Sigmoid colon (tissue), 6 donors: ENCODE measurements at regions not wholly inside any gene's neighbourhood (a gene's known extent, or its start where the extent isn't known, plus 50 kb on each side); places are given as distances from the start of the nearest gene placed in this dataset.

Source experiments
- DNase-seq: peaks from one replicate; pipeline ENCODE4 v3.0.0-alpha.2; 2019
- H3K27ac ChIP-seq, 4 donors: fragments of 200-600 bp; sonication (generic); one replicate each; pipeline ENCODE4 v1.5.1; 2016 to 2019; ENCODE audit warnings: mild to moderate bottlenecking in 1 of 4
- H3K27me3 ChIP-seq, 3 donors: fragments of 200-600 bp; sonication (generic); one replicate each; pipeline ENCODE4 v1.5.1; 2019; ENCODE audit warnings: mild to moderate bottlenecking in 1 of 3
- H3K36me3 ChIP-seq, 4 donors: fragments of 200-600 bp; sonication (generic); one replicate each; pipeline ENCODE4 v1.5.1; 2016 to 2019
- H3K4me1 ChIP-seq, 4 donors: fragments of 200-600 bp; sonication (generic); one replicate each; pipeline ENCODE4 v1.5.1; 2017 to 2019
- H3K4me3 ChIP-seq, 4 donors: fragments of 200-600 bp; sonication (generic); one replicate each; pipeline ENCODE4 v1.5.1; 2017 to 2019; ENCODE audit warnings: mild to moderate bottlenecking in 2 of 4, moderate library complexity in 1 of 4
- H3K9me3 ChIP-seq, 4 donors: fragments of 200-600 bp in 3 of 4; sonication (generic) in 3 of 4; one replicate each; pipeline versions ENCODE4 v1.5.1 to v1.6.1; 2013 to 2019
- EP300 ChIP-seq, 4 donors: sonication (generic); formaldehyde crosslinking; IDR thresholded peaks; one replicate each; pipeline ENCODE4 v1.6.1; 2017; ENCODE audit warnings: antibody characterized with exemption in 4 of 4
- POLR2A ChIP-seq, 2 donors: fragments of 450-650 bp; IDR thresholded peaks; one replicate each; pipeline ENCODE4 v1.6.1; 2016; ENCODE audit warnings: antibody characterized with exemption in 2 of 2, mild to moderate bottlenecking in 2 of 2, moderate library complexity in 2 of 2
- POLR2AphosphoS5 ChIP-seq, 4 donors: sonication (generic); formaldehyde crosslinking; IDR thresholded peaks; one replicate each; pipeline ENCODE4 v1.6.1; 2017; ENCODE audit warnings: antibody characterized with exemption in 4 of 4
- WGBS, 2 donors: extraction: QIAGEN DNeasy Blood & Tissue Kit; methylation state at CpG; one replicate each; pipeline ENCODE4 v1.1.7; 2013; 5-methylcytosine and 5-hydroxymethylcytosine counted together
- intact Hi-C: fragments of 100-400 bp; cut with DNase I; formaldehyde crosslinking; loops from one replicate; pipeline ENCODE4 v1.15.1; 2023
- TF ChIP-seq, protein P1 (sequence below), 4 experiments: fragments of 450-650 bp in 3 of 4; fragments of 200-600 bp in 1 of 4; IDR thresholded peaks; one replicate each; pipeline ENCODE4 v1.5.1; 2016 to 2019; ENCODE audit warnings: antibody characterized with exemption in 4 of 4, mild to moderate bottlenecking in 3 of 4, moderate library complexity in 2 of 4
- donor health status: healthy with polysubstance abuse.
- donor health status: healthy.

DNA sequence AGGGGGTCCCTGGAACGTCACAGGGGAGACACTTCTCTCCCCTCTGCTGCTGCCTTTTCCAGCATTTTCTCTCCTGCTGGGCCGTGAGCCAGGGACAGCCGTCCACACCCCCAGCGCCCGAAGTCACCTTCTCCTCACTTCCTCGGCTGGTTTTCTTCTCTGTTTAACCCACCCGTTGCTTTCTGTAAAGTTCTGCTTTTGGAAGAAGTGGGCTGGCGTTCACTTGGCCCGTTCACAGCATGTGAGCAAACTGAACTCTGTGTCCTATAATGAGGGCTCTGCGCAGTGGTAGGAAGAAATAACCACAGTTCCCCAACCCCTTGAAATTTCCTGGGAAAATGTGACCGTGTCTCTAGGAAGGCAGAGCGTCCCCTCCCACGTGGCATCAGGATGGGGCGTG is 187.0 kb upstream of the HDAC4 start:
- Histone ChIP-seq H3K9me3 (no peaks in the 10 kb centered on the region), H3K36me3 (no peaks in the 10 kb centered on the region), H3K4me1 (no peaks in the 10 kb centered on the region), H3K27ac (no peak overlapping the region), H3K4me3 (no peak overlapping the region), H3K27me3 (no peaks in the 10 kb centered on the region)
- WGBS, 2 donors = 51 to 69% methylated on average over 14 of the region's 14 CpGs
- DNase-seq = peak; percentile 24
- TF ChIP-seq, protein P1, sequence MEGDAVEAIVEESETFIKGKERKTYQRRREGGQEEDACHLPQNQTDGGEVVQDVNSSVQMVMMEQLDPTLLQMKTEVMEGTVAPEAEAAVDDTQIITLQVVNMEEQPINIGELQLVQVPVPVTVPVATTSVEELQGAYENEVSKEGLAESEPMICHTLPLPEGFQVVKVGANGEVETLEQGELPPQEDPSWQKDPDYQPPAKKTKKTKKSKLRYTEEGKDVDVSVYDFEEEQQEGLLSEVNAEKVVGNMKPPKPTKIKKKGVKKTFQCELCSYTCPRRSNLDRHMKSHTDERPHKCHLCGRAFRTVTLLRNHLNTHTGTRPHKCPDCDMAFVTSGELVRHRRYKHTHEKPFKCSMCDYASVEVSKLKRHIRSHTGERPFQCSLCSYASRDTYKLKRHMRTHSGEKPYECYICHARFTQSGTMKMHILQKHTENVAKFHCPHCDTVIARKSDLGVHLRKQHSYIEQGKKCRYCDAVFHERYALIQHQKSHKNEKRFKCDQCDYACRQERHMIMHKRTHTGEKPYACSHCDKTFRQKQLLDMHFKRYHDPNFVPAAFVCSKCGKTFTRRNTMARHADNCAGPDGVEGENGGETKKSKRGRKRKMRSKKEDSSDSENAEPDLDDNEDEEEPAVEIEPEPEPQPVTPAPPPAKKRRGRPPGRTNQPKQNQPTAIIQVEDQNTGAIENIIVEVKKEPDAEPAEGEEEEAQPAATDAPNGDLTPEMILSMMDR (IDR thresholded peaks at IDR 0.05) = no peak
- no peak for TF ChIP-seq POLR2AphosphoS5 (IDR thresholded peaks at IDR 0.05)
- intact Hi-C loops = no loop called here

- Histone ChIP-seq H3K36me3 (no peaks in the 10 kb centered on the region), H3K9me3 (no peaks in the 10 kb centered on the region), H3K4me1 (no peaks in the 10 kb centered on the region), H3K4me3 (no peak overlapping the region), H3K27ac (no peak overlapping the region), H3K27me3 (no peaks in the 10 kb centered on the region)
- DNase-seq = no peak
- 76 to 77% methylated on average over 16 of the region's 16 CpGs for WGBS, 2 donors
- TF ChIP-seq POLR2A (IDR thresholded peaks at IDR 0.05) = no peak
- TF ChIP-seq, protein P1 (IDR thresholded peaks at IDR 0.05) = no peak
- no peak for TF ChIP-seq POLR2AphosphoS5 (IDR thresholded peaks at IDR 0.05)
- TF ChIP-seq EP300 (IDR thresholded peaks at IDR 0.05) = no peak
- intact Hi-C loops = no loop called here
Measured at GRCh38 chr2:239587311-239587731, 186.5 kb upstream of the HDAC4 start.

GRCh38 chr2:239586651-239587310 is 186.0 kb upstream of the HDAC4 start:
- Histone ChIP-seq H3K4me3 (no peak overlapping the region), H3K9me3 (no peaks in the 10 kb centered on the region), H3K27me3 (no peaks in the 10 kb centered on the region), H3K27ac (no peak overlapping the region), H3K4me1 (no peaks in the 10 kb centered on the region), H3K36me3 (no peaks in the 10 kb centered on the region)
- 66 to 69% methylated on average over 22 of the region's 22 CpGs for WGBS, 2 donors
- intact Hi-C loops = no loop called here
- no peak for DNase-seq
- TF ChIP-seq POLR2AphosphoS5 (IDR thresholded peaks at IDR 0.05) (no peak), POLR2A (IDR thresholded peaks at IDR 0.05) (no peak), EP300 (IDR thresholded peaks at IDR 0.05) (no peak)
- TF ChIP-seq, protein P1 (IDR thresholded peaks at IDR 0.05) = no peak

DNA sequence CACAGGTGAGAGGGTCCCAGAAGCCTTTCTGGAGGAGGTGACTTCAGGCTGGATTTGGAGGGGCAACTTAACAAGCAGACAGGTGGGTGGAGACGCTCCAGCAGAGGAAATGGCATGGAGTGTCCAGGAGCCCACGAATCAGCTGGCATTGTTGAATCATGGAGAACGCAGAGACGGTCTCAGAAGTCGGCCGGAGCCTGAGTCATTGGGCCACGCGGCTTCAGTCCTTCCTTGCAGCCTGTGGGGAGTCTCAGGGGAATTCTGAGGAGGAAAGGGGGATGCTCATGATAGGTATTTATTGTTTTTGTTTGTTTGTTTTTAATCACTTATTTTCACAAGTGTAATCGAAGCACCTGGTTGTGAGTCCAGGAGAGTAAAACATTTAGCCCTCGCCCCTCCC is 184.6 kb upstream of the HDAC4 start:
- no peak overlapping the region for H3K4me3 ChIP-seq
- peak; percentile 11 for DNase-seq
- WGBS, 2 donors = 61 to 82% methylated on average over 10 of the region's 10 CpGs
- intact Hi-C loops = no loop called here
- no peaks in the 10 kb centered on the region for H3K9me3 ChIP-seq
- no peaks in the 10 kb centered on the region for H3K4me1 ChIP-seq
- H3K36me3 ChIP-seq = no peaks in the 10 kb centered on the region
- H3K27me3 ChIP-seq = no peaks in the 10 kb centered on the region
- TF ChIP-seq EP300 (IDR thresholded peaks at IDR 0.05) (no peak), POLR2AphosphoS5 (IDR thresholded peaks at IDR 0.05) (no peak), POLR2A (IDR thresholded peaks at IDR 0.05) (no peak)
- TF ChIP-seq, protein P1 (IDR thresholded peaks at IDR 0.05) = no peak
- no peak overlapping the region for H3K27ac ChIP-seq

DNA sequence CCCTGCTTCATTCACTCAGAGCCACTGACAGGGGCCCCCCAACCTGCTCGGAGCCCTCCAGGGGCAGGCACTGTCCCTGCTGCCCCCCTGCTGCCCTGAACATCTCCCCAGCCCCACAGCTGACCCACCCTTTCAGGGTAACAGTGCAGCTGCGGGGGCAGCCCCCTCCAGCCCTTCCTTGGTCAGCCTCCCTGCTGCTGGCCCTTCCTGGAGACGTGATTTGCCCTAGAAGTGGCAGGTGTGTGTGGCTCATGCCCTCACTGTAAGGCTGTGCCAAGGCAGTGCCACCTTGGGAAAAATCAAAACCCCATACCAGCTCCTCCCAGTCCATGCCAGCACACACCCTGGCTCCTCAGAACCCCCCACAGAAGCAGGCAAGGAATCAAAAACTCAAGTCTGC is 184.2 kb upstream of the HDAC4 start:
- TF ChIP-seq POLR2A (IDR thresholded peaks at IDR 0.05) = no peak
- no peak for TF ChIP-seq EP300 (IDR thresholded peaks at IDR 0.05)
- TF ChIP-seq POLR2AphosphoS5 (IDR thresholded peaks at IDR 0.05) = no peak
- TF ChIP-seq, protein P1 (IDR thresholded peaks at IDR 0.05) = no peak
- no peaks in the 10 kb centered on the region for H3K36me3 ChIP-seq
- H3K27ac ChIP-seq = no peak overlapping the region
- H3K27me3 ChIP-seq = no peaks in the 10 kb centered on the region
- DNase-seq = peak; percentile 28
- no peak overlapping the region for H3K4me3 ChIP-seq
- no peaks in the 10 kb centered on the region for H3K4me1 ChIP-seq
- intact Hi-C loops = no loop called here
- WGBS, 2 donors = 55 to 85% methylated on average over 3 of the region's 3 CpGs
- H3K9me3 ChIP-seq = no peaks in the 10 kb centered on the region
